MM.1S (cell line): ENCODE measurements at regions not wholly inside any gene's neighbourhood (a gene's known extent, or its start where the extent isn't known, plus 50 kb on each side); places are given as distances from the start of the nearest gene placed in this dataset.

ENCODE experiments used
- DNase-seq: peaks from one replicate; pipeline ENCODE4 v3.0.0-alpha.2; 2015
- H2AFZ ChIP-seq: fragments of 300-600 bp; sonication (generic); 2 replicates; pipeline ENCODE4 v1.6.0; 2016; ENCODE audit warnings: antibody characterized with exemption, low read length
- H3F3A ChIP-seq: fragments of 300-600 bp; sonication (generic); 2 replicates; pipeline ENCODE4 v1.6.1; 2016; ENCODE audit warnings: mild to moderate bottlenecking, antibody characterized with exemption, low read length, moderate library complexity, mixed read lengths; ENCODE audit not compliant: insufficient read depth
- H3K27ac ChIP-seq: fragments of 300-600 bp; sonication (generic); 2 replicates; pipeline ENCODE4 v1.5.1; 2016; ENCODE audit warnings: mild to moderate bottlenecking, low read length
- H3K27me3 ChIP-seq: fragments of 300-600 bp; sonication (generic); replicated peaks from 2 replicates; pipeline ENCODE4 v1.6.0; 2016; ENCODE audit warnings: low read length; ENCODE audit not compliant: insufficient read depth
- H3K36me3 ChIP-seq: fragments of 300-600 bp; sonication (generic); replicated peaks from 2 replicates; pipeline ENCODE4 v1.6.1; 2016; ENCODE audit warnings: mild to moderate bottlenecking, low read length, mixed read lengths; ENCODE audit not compliant: insufficient read depth
- H3K4me1 ChIP-seq: fragments of 300-600 bp; sonication (generic); 2 replicates; pipeline ENCODE4 v1.6.1; 2016; ENCODE audit warnings: low read length, mixed read lengths
- H3K4me2 ChIP-seq: fragments of 300-600 bp; sonication (generic); 2 replicates; pipeline ENCODE4 v1.6.0; 2016; ENCODE audit warnings: low read depth, low read length
- H3K4me3 ChIP-seq: fragments of 300-600 bp; sonication (generic); 2 replicates; pipeline ENCODE4 v1.5.1; 2016; ENCODE audit warnings: low read length, mixed read lengths
- H3K79me2 ChIP-seq: fragments of 300-600 bp; sonication (generic); 2 replicates; pipeline ENCODE4 v1.6.1; 2016; ENCODE audit warnings: mixed run types, low read length, mixed read lengths
- H3K9ac ChIP-seq: fragments of 300-600 bp; sonication (generic); 2 replicates; pipeline ENCODE4 v1.6.1; 2016; ENCODE audit warnings: low read length, mixed read lengths
- H3K9me2 ChIP-seq: fragments of 300-600 bp; sonication (generic); replicated peaks from 2 replicates; pipeline ENCODE4 v1.6.1; 2016; ENCODE audit warnings: mild to moderate bottlenecking, low read length, mixed read lengths; ENCODE audit not compliant: insufficient read depth
- H3K9me3 ChIP-seq: fragments of 300-600 bp; sonication (generic); replicated peaks from 2 replicates; pipeline ENCODE4 v1.6.1; 2016; ENCODE audit warnings: mild to moderate bottlenecking, low read length, mixed read lengths; ENCODE audit not compliant: insufficient read depth
- H4K20me1 ChIP-seq: fragments of 300-600 bp; sonication (generic); 2 replicates; pipeline ENCODE4 v1.6.1; 2016; ENCODE audit warnings: mild to moderate bottlenecking, low read length, moderate library complexity, mixed read lengths; ENCODE audit not compliant: insufficient read depth
- CTCF ChIP-seq: fragments of 300-600 bp; sonication (generic); IDR thresholded peaks from 2 replicates; pipeline ENCODE4 v1.5.1; 2016; ENCODE audit warnings: antibody characterized with exemption, low read length, mixed read lengths
- EZH2 ChIP-seq: fragments of 300-600 bp; sonication (generic); optimal IDR thresholded peaks from 2 replicates; pipeline ENCODE3; 2017; ENCODE audit warnings: low read depth, mild to moderate bottlenecking, antibody characterized with exemption, low read length, mixed read lengths
- EZH2phosphoT487 ChIP-seq: fragments of 300-600 bp; sonication (generic); IDR thresholded peaks from 2 replicates; pipeline ENCODE4 v1.6.1; 2018; ENCODE audit warnings: antibody characterized with exemption, low read length

GRCh38 chr9:136604823-136605525, 57.7 kb upstream of the EGFL7 start:
- Histone ChIP-seq H3K4me1 (no peaks in the 10 kb centered on the region), H3K4me3 (no peak overlapping the region), H3K27ac (no peak overlapping the region), H4K20me1 (no peaks in the 10 kb centered on the region), H3K4me2 (no peak overlapping the region), H3K79me2 (no peaks in the 10 kb centered on the region), H3F3A (no peaks in the 10 kb centered on the region), H2AFZ (no peak overlapping the region), H3K9ac (no peak overlapping the region), H3K9me2 (no peaks in the 10 kb centered on the region), H3K36me3 (no peaks in the 10 kb centered on the region), H3K27me3 (peaks cover 88% of the 10 kb centered on the region), H3K9me3 (no peaks in the 10 kb centered on the region)
- no peak for TF ChIP-seq EZH2phosphoT487
- TF ChIP-seq EZH2, result no peak
- no peak for TF ChIP-seq CTCF
- no peak for DNase-seq

DNA sequence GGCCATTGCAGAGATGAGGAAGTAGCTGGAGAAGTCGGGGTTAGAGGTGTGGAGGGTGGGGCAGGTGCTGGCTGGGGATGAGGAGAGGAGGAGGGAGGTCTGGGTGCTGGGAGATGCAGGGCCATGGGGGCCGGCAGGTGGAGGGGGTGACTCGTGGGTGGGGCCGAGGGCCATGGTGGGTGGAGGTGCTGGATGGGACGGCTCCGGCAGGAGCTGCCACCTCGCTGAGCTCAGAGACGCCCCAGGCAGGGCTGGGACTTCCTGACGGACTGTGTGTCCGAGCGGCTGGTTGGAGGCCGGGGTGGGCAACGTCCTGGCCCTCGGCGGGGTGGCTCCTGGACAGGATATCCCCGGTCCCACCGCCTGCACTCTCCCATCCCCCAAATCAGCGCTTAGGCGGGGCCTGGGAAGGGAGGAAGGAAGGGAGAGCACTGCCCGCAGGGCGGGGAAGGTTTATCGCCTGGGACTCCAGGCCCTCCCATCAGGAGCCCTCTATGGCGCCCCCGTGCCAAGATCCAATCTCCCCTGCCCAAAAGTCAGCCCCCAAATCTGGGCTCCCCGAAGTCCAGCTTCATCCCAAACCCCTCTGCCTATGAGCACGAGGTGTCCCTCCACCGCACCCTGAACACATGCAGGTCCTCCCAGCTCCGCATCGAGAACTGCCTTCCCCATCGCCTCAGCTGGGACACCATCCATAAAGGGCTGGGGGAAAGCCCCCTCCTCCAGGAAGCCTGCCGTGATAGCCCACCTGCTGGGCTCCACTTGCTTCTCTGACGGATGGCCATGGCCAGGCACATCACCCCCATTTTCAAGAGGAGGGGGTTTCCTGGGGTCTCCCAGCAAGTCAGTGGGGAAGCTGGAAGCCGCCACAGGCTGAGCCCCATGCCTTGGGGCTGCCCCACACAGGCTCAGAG, 58.3 kb upstream of the NOTCH1 start:
- Histone ChIP-seq H2AFZ (no peak overlapping the region), H3K79me2 (no peaks in the 10 kb centered on the region), H3K9me3 (no peaks in the 10 kb centered on the region), H3K4me2 (no peak overlapping the region), H3K9ac (no peak overlapping the region), H3K27ac (no peak overlapping the region), H4K20me1 (no peaks in the 10 kb centered on the region), H3K36me3 (no peaks in the 10 kb centered on the region), H3F3A (no peaks in the 10 kb centered on the region), H3K9me2 (no peaks in the 10 kb centered on the region), H3K27me3 (peaks cover 88% of the 10 kb centered on the region), H3K4me1 (no peaks in the 10 kb centered on the region), H3K4me3 (no peak overlapping the region)
- TF ChIP-seq EZH2 (no peak), CTCF (no peak), EZH2phosphoT487 (no peak)
- no peak for DNase-seq

GRCh38 chr9:136603216-136603615, 57.4 kb upstream of the NOTCH1 start:
- no peaks in the 10 kb centered on the region for H3K4me1 ChIP-seq
- H4K20me1 ChIP-seq, result no peaks in the 10 kb centered on the region
- TF ChIP-seq CTCF (no peak), EZH2phosphoT487 (no peak), EZH2 (no peak)
- H3K36me3 ChIP-seq, result no peaks in the 10 kb centered on the region
- no peak overlapping the region for H3K4me3 ChIP-seq
- H3K27me3 ChIP-seq, result peaks cover 83% of the 10 kb centered on the region
- no peak overlapping the region for H2AFZ ChIP-seq
- no peak overlapping the region for H3K9ac ChIP-seq
- no peak overlapping the region for H3K27ac ChIP-seq
- DNase-seq, result no peak
- H3F3A ChIP-seq, result no peaks in the 10 kb centered on the region
- H3K9me3 ChIP-seq, result no peaks in the 10 kb centered on the region
- no peaks in the 10 kb centered on the region for H3K9me2 ChIP-seq
- no peak overlapping the region for H3K4me2 ChIP-seq
- H3K79me2 ChIP-seq, result no peaks in the 10 kb centered on the region
